Peyer's patch (tissue), 4 donors: ENCODE measurements at regions not wholly inside any gene's neighbourhood (a gene's known extent, or its start where the extent isn't known, plus 50 kb on each side); places are given as distances from the start of the nearest gene placed in this dataset.

Experiments
- CTCF ChIP-seq, 6 experiments: fragments of 450-650 bp in 4 of 6; fragments of 200-600 bp in 2 of 6; sonication (generic) in 1 of 6; IDR thresholded peaks; one replicate each; pipeline ENCODE4 v1.5.1; 2017 to 2019; ENCODE audit warnings: antibody characterized with exemption in 6 of 6, mild to moderate bottlenecking in 3 of 6, moderate library complexity in 1 of 6
- POLR2A ChIP-seq, 2 donors: fragments of 450-650 bp; IDR thresholded peaks; one replicate each; pipeline ENCODE4 v1.5.1; 2017; ENCODE audit warnings: antibody characterized with exemption in 2 of 2, mild to moderate bottlenecking in 2 of 2, moderate library complexity in 2 of 2

- TF ChIP-seq CTCF (IDR thresholded peaks at IDR 0.05) = no peak
- no peak for TF ChIP-seq POLR2A (IDR thresholded peaks at IDR 0.05)
Measured at GRCh38 chr1:14375226-14375625, 223.3 kb upstream of the KAZN start.
